Endothelial cell of hepatic sinusoid (primary cell): ENCODE measurements at regions not wholly inside any gene's neighbourhood (a gene's known extent, or its start where the extent isn't known, plus 50 kb on each side); places are given as distances from the start of the nearest gene placed in this dataset.

ENCODE experiments used
- in situ Hi-C: cut with HindIII; loops from 2 replicates; pipeline ENCODE4 v1.10.0; 2017; ENCODE audit warnings: low sequenced_read_pairs

DNA sequence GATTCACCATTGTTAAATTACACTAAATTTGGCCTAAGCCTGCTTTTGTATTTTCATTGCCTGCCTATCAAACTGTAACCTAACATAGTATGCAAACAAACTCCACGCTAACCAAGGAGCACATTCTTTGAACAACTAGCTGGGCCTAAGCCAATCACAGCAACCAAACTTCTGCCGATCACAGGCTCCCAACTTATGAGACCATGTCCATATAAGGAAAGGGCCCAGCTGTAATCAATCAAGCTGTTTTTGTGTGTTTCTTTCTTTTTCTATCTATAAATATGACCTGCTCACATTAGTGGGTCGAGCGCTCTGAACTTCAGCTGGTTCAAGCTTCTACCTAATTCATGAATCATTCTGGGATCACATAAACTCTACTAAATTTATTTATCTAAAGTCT, 473.6 kb downstream of the SI start:
- in situ Hi-C loops, result no loop called here

- in situ Hi-C loops, result no loop called here
These were observed 500.6 kb downstream of the SI start for GRCh38 chr3:164577667-164578210.

DNA sequence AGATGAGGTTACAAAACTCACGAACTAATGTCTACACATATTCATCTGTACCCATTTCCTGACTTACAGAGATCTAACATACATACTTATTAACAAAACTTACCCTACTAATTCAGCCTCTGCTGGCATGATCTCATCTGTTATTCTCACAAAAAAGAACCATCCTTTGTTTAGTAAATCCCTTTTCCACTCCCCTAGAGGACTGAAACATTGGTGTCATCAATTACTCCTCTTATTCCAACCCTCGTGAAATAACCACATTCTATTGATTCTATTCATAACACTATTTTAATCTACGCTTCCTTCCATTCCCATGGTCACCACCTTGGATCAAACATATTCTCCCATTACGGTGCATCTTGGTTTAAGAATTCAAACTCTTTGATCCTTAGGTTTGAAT, 505.9 kb downstream of the SI start:
- in situ Hi-C loops, result no loop called here

- in situ Hi-C loops, result no loop called here
These were observed 527.4 kb downstream of the SI start for GRCh38 chr3:164550857-164551256.

DNA sequence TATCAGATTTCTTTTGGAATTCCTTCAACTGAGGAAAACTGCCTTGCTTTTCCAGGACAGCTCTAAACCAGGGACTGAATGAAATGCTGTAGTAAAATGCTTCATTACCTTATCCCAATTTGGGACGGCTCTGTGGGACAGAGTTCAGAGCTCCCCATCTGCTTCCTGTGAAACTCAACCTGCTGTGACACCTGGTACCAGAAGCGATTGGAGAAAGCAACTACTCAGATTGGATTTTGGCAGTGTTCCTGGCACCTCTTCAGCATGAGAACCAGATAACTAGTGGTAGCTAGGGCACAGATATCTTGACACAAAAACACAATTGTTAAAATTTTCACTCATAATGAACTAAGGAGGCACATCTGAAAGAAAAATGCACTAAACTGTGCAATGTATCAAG, 539.1 kb downstream of the SI start:
- in situ Hi-C loops, result no loop called here

DNA sequence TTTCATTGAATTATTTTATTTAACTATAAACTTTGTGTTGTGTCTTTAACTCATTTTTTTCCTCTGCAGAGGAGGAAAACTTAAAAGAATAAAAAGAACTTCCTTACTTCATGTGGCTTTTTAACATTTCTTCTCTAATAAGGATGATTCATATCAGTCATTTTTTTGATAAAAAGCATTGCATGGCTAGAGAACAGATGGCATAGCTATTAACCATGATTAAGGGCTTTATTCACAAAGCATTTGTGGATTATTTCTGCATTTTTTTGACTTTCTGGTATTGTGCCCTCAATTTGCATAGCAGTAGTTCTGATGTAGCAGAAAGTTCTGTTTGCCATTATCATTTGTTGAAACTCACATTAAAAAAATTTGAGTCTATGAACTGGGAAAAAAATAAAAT, 540.8 kb downstream of the SI start:
- in situ Hi-C loops, result no loop called here

DNA sequence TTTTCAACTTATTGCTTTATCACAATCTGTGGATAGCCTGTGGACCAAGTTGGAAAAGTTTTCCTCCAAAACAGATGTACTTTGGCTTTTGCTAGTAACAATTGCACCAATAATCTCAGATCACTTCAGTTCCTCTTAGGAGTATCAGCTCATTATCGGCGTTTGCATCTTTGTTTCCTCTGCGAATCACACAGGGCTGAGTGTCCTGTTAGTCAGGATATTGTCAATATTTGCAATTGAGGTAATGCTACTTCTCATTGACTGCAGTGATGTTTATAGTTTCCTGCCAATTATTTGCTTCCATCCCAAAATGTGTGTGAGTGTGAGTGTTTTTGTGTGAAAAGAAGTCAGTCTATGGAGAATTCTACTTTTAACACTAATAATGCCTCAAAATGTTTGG, 545.0 kb downstream of the SI start:
- in situ Hi-C loops, result no loop called here

DNA sequence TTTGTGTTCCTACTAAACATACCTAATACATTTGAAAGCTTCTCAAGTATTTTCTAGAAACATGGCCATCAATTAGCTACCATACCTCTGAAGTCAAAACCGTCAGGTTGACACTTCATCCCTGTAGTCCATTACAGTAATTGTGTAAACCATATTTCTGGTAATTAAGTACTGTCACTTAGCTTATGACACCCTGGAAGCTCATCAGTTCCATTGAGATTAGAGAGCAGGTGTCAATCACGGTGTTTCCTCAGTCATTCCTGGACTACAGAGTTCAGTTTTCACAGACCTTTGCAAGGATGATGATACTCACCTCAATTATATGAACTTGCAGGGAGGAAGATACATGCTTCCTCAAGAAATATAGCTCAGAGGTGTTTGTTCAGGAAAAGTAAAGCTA, 552.0 kb downstream of the SI start:
- in situ Hi-C loops, result no loop called here

- in situ Hi-C loops, result no loop called here
These were observed 554.1 kb downstream of the SI start for GRCh38 chr3:164524201-164524600.

DNA sequence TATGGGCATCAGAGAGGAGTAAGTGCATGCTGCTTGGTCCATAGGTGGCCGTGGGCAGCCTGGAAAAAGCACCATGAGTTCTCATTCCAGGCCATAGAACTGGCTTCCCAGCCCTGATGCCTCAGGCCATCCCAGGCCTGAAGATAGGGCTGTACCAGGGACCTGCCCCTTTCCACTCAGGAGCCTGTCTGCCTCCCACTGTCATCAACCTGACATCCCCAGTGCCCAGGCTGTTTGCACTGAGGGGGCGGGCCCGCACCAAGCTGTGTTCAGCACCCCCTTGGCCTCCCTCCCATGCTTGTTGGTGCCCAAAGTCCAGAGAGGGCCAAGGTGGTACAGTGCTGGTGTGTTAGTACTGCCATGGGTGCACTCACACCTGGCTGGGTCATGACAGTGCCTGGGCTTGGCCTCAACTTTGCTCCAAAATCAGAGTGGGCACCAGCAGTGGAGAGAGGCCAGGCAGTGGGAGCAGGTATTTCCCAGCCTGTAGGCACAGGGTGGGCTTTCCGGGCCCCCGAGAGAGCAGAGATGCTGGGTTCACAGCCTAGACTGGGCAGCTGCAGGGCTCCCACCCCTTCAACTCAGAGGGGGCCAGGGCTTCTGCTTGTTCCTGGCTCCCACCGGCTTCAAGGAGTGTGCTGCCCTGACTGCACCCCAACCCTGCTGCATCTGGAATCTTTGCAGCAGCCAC, 556.1 kb downstream of the SI start:
- in situ Hi-C loops, result no loop called here

- in situ Hi-C loops, result no loop called here
These were observed 556.7 kb downstream of the SI start for GRCh38 chr3:164521644-164522043.

- in situ Hi-C loops, result no loop called here
These were observed 557.2 kb downstream of the SI start for GRCh38 chr3:164521139-164521538.

GRCh38 chr3:164515256-164515655, 563.0 kb downstream of the SI start:
- in situ Hi-C loops, result no loop called here

DNA sequence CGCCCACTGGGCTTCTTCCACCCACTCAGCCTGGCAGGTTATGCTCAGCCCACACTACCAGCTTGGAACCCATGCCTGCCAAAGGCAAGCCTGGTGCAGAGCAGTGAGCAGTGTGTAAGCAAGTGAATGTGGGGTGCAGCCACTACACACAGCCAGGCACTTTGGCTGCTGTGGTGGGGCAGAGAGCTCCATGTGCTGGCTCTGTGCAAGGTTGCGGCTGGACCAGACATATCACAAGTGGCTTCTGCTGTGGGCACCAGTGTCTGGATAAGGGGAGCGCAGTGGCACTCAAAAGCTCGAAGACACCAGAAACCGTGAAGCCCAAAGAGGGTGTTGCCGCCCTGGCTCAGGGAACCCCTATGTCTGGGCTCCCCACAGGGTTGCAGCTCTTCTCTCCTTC, 563.7 kb downstream of the SI start:
- in situ Hi-C loops, result no loop called here

- in situ Hi-C loops, result no loop called here
These were observed 570.4 kb downstream of the SI start for GRCh38 chr3:164507886-164508285.

DNA sequence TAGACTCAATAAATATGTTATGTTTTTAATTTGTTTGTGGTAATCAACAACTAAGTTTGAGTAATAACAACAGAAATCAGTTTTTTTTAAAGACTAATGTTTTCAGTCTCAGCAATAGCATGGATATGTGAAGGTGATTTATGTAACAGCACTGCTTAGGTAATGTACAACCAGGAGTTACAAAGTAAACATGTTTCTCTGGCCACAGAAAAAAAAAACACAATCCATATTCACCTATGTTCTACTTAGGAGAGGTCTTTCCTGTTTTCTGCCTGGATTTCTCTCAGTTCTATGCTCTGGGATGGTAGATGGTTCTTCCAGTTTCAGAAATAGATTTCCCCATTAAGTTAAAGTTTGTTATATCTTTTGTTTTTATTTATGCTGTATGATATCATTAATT, 579.4 kb downstream of the SI start:
- in situ Hi-C loops, result no loop called here

- in situ Hi-C loops, result no loop called here
These were observed 589.4 kb downstream of the SI start for GRCh38 chr3:164488893-164489292.

- in situ Hi-C loops, result no loop called here
These were observed 592.1 kb downstream of the SI start for GRCh38 chr3:164486150-164486549.

- in situ Hi-C loops, result no loop called here
These were observed 598.3 kb downstream of the SI start for GRCh38 chr3:164479978-164480377.

- in situ Hi-C loops, result no loop called here
These were observed 598.9 kb downstream of the SI start for GRCh38 chr3:164479406-164479805.

DNA sequence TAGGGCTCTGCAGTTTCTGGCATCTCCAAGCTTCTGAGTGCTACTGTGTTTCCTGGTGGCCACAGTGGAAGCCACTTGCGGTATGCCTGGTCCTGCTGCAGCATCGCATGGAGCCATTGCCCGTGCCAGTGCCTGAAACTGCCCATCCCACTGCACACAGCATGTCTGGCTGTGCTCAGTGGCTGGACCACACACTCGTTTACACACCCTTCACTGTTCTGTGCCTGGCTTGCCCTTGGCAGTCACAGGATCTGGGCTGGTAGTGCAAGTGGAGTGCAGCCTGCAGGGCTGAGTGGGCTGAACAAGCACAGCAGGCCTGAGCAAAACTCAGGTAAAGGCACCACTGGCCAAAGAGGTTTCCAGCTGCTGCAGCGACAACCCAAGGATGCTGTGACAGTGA, 600.0 kb downstream of the SI start:
- in situ Hi-C loops, result no loop called here

DNA sequence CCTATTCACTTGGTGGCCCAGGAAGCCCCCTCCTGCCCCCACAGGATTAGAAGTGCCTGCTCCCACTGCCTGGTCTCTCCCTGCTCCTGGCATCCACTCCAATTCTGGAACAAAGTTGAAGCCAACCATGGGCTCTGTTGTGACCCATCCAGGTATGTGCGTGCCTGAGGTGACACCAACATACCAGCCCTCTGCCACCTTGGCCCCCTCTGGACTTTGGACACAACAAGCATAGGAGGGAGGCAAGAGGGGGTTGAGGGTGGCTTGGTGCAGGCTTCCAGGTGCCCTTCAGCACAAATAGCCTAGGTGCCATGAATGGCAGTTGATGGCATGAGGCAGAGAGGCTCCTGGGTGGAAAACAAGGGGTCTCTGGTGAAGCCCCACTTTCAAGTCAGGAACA, 600.9 kb downstream of the SI start:
- in situ Hi-C loops, result no loop called here

- in situ Hi-C loops, result no loop called here
These were observed 601.7 kb downstream of the SI start for GRCh38 chr3:164476631-164477030.
